HUDEP-2 (cell line): ENCODE measurements at regions not wholly inside any gene's neighbourhood (a gene's known extent, or its start where the extent isn't known, plus 50 kb on each side); places are given as distances from the start of the nearest gene placed in this dataset.
A peak's percentile ranks its signal among the peaks of the same experiment; 100 is the strongest.

Experiments
- DNase-seq, 76 experiments: peaks; one replicate each; lab custom pipeline; 2025; ENCODE audit not compliant: unreplicated experiment in 76 of 76; lab: John Stamatoyannopoulos, UW

DNA sequence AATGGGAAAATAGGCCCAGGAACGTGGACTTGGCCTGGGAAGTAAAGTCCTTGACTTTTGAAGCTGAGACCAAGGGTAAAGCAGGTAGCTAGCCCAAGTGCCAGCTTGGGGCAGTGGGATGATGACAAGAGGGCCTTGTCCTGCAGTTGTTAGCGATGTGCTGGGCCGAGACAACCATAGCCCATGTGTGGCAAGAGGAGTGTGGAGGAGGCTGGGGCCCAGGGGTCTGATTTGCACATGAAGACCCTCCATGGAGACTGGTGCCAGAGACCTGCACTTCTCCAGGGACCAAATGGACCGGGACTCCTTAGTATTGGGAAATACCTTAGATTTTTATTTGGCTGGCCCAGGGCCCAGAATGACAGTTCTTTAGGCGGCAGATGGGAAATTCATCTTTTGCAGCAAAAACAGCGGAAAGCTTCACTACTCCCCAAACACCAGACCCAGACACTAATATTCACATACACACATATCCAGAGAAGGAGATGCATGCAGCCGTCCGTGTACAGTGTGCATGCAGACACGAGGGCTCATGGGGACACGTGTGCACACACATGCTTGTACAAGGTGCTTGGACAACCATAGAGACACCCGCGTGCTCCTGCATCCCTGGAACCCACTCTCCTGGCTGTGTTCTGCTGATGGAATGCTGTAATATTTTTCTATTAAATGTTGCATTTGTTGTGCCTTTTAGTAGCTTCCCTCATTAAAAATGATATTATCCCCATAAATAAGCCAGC lies 78.1 kb upstream of the CSF3R start:
- no peak for DNase-seq

DNA sequence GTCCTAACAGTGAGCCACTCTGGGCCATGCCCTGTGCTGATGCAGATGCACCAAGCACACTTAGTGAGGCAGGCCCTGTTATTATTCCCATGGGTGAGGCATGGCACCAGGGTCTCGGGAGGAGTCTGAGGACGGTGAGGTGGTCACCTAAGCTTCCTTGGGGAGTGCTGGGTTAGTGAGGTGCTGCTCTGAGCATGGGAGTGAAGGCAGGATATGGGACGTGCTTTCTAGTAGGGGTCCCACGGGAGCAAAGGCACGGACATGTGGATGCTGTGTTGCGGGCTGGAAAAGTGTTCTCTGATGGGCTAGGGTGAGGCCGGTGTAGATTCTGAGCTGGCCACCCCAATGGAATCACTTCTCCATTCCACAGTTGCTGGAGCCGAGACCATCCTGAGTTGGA lies 77.5 kb upstream of the CSF3R start:
- no peak for DNase-seq

DNA sequence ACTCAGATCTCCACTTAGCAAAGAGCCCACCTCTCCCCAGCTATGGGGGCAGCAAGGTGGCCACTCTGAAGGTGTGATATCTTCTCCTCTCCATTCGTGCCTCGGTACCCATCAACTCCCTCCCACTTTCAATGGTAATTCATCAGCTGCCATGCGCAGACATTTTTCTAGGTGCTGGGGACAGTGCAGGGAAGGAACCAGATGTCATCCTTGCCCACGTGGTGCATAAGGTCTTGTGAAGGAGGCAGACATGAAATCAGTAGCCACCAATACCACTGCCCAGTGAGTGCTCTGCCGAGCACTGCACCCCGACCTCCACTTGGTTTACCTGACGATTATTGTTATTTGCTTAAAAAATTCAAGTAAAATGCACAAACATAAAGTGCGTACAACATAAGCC lies 76.3 kb upstream of the CSF3R start:
- no peak for DNase-seq

DNA sequence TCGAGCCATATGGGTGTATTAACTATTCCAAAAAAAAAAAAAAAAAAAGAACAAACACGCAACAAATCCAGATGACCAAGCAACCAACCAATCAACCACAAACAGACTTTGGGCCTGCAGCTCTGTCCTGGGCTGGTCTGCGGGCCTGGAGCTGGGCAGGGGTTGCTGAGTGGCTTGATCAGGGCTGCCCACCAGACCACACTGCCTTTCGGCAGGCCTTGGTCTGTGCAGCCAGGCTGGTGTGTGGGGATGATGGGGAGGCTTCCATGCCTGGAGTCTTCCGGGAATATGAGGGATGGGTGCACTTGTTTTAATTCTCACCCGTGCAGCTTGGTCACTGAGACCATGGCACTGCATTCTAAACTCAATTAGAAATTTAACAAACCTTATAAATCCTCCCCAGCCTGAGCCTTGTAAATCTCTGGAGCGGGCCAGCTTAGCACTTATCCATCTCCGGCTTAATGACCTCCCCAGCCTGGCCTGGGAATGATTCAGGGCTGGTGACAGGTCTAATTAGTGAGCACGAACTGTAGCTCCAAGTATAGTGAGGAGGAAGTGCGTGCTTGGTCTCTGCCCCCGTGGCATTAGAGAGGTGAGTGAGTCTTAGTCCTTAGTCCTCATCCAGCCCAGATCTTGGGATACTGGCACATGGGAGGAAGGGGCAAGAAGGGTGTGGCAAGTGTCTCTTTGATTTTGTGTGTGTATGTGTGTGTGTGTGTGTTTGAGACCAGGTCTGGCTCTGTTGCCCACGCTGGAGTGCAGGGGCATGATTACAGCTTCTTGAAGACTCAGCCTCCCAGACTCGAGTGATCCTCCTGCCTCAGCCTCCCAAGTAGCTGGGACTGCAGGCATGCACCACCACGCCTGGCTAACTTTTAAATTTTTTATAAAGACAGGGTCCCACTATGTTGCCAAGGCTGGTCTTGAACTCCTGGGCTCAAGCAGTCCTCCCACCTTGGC lies 74.6 kb upstream of the CSF3R start:
- DNase-seq = no peak

DNA sequence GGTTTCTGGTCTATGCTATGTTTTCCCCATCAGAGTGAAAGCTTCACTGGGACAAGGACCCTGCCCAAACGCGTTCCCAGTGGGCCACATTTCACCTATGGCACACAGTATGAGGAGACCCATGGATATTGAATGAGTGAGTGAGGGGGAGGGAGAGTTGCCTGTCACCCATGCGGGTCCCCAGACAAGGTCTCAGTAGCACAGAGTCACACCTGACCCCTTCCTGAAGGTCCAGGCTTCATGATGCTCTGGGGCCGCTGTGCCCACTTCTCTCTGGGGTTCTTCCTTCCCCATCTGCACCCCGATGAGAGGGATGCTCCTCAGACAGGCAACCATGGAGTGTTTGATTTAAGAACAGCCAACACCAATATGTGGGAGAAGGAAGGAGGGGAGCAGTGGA lies 72.3 kb upstream of the CSF3R start:
- no peak for DNase-seq

DNA sequence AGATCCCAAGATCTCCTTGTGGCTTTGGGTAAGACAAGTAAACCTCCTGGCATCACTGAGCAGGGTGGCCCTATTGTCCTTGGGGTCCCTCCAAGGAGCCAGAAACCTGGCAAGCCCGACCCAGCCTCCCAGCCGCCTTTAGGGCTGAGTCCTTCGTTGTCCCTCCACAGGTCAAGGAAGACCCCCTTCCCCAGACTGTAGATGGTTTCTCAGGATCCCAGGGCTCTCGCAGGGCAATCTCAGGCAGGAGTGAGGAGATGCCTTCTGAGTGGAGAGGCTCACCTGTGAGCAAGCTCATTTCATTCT lies 71.6 kb upstream of the CSF3R start:
- DNase-seq = no peak

DNA sequence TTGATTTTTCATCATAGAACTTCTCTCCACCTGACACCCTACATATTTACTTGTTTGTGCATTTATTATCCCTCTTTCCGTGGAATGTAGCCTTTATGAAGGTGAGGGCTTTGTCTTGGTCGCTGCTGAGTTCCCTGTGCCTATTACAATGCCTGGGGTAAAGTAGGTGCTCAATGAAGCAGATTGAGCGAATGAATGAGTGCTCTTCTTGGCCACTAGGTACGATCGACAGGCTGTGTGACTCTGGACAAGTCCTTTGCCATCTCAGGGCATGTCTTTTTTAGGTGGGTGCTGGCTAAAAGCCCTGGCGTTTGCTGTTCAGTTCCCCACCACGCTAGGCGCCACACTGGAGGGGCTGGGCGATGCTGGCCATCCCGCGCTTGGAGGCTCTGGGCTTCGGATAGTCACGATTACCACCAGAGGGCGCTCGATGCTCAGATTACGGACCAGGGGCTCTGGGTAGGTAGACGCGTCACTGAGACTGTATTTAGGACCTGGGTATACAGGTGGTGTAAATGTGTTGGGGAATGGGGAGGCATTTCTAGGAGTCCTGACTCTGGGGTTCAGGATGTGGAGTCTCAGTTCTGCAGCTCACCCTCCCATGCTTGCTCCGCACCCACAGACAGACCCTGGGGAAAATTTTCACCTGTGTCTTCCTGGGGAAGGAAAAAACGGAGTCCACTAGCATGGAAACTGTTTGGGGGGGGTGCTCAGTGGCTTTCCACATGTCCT lies 71.0 kb upstream of the CSF3R start:
- peak in 55 of 76 experiments; percentile 4 to 66 (median 30) for DNase-seq

DNA sequence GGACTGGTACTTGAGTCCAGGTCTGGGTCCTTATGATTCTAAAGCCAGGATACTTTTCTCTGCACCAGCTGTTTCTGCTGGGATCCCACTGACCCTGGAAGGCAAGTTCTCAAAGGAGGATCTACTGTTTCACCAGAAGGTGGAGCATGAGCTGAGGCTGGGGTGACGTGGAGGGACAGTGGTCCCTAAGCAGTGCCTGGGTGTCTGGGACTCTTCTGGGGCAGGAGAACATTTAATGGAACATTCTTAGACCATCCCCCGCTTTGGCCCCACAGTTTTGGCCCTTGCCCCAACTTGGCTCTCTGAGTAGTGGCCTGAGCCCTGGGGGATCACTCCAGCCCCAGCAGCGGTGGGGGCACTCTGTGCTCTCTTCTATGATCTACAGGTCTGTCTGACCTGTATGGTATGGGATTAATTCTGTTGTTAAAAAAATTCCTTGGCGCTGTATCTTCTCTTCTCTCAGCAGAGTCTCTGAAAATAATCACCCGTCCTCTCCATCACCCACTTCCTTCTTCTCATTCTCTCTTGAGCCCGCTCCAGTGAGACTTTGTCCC lies 60.3 kb upstream of the CSF3R start:
- DNase-seq = peak in 1 of 76 experiments; percentile 2

DNA sequence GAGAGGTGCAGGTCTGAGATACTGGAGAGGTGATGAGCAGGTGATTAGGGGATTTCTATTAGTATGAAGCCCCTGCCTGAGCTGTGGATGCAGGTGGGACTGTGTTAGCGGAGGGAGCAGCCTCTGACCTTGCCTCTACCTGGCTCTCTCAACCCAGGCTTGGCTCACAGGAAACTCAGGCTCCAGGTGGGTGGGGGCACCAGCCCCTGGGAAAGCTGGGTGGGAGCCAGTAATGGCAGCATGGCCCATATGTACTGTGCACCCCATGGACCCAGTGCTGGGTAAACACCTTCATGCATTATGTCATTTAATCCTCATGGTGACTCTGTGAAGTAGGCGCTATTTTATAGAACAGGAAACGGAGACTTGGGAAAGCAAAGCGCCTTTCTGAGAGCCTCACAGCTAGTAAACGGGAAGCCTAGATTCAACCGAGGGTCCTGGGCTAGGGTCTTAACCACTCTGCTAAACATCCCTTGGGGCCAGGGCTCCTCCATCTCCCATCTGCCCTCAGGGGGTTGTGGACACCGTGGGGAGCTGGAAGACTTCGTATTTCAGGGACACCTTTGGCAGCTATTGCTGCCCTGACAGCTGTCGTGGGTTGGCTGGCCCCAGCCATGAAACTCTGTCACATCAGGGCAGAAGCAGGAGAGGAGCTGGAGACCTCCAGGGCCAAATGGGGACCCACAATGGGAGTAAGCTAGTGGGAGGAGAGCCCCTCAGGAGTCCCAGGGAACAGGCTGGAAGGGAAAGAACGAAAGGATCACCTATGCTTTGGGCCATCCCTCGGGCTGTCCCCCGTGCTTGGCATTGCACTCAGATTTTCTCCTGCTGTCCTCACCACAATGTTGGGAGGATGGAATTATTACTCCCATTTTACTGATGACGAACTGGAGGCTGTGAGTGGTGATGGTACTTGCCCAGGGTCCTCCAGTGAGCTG lies 59.6 kb upstream of the CSF3R start:
- no peak for DNase-seq

DNA sequence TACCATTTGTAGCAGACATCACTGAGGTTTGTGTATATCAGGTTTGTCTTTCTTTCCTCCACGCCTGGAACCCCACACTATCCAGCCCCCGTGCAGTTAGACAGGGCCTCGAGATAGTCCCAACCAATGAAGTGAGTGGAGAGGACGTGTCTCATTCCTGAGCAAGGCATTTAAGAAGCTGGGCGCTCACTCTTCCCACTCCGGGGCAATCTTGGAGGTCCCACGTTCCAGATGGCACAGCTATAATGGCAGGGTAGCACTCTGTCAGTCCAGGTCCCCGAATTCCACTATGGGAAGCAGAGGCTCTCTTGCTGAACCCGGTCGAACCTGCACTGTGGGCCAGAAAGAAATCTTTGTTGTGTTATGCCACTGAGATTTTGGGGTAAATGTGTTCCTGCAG lies 57.3 kb upstream of the CSF3R start:
- no peak for DNase-seq

DNA sequence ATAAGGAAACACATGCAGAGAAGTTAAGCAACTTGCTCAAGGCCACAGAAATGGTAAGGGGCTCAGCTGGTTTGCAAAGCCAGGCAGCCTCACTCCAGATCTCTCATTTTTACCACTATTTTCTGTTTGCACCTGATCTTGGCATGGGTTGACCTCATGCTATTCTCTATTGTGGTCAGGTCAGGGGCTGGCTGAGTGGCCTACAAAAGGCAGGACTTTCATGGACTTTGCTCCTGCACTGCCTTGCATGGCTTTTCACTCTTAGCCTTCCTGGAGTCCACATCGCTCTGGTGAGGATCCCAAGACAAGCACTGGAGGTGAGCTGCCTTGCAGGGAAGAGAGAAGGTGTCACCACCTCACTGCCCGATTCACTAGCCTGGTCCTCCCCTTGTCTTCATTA lies 56.8 kb upstream of the CSF3R start:
- DNase-seq = no peak

DNA sequence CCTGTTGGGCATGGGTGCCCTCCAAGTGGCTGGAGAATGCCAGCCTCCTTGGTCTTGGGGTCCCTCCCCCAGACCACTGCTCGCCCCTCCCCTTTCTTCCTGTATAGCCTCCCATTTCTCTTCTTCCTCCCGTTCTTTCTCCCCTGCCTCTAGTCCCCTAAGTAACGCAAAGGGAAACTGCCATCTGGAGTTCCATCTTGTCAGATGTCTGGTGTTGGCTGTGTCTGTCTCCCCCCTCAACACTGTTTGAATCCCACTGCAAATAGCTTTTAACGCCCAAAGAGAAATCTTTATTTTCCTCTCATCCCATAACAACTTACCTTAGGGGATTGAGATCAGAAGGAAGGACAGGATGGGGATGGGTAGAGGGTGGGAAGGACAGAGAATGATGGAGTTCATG lies 55.3 kb upstream of the CSF3R start:
- DNase-seq = no peak

DNA sequence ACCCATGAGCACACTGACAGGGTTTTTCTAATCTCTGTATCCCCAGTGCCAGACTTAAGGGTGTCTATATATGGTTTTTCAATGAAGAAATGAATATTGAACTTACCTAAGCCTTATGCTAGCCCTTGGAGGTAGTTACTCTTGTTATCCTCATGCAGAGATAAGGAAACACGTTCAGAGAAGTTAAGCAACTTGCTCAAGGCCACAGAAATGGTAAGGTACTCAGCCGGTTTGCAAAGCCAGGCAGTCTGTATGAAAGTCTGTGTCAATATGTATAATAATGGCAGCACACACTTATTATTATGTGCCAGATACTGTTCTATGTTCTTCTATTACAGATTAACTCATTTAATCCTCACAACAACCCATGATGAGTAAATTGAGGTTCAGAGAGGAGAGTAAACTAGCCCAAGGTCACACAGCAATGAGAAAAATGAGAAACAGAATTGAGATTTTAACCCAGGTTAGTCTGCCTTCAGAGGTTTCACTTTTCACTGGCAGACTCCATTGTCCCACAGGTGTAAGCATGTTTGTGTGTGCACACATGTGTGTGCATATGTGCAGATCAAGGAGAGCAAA lies 54.6 kb upstream of the CSF3R start:
- no peak for DNase-seq

DNA sequence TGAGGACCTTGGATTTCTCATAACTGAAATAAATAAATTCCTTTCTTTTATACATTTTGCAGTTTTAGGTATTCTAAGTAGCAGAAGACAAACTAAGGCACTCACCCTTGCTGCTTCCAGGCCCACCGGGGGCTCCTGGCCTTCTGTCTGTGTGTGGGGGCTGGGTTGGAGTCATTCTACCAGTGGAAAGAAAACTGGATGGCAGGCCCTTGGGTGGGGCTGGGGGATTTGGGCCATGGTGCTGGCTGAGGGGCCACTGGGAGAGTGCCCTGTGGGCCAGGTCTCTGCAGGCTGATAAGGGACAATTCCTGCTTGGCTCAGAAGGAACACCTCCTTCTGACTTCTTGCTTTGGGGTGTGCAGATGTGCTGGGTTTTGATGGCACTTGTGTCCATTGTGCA lies 54.0 kb upstream of the CSF3R start:
- DNase-seq = no peak

DNA sequence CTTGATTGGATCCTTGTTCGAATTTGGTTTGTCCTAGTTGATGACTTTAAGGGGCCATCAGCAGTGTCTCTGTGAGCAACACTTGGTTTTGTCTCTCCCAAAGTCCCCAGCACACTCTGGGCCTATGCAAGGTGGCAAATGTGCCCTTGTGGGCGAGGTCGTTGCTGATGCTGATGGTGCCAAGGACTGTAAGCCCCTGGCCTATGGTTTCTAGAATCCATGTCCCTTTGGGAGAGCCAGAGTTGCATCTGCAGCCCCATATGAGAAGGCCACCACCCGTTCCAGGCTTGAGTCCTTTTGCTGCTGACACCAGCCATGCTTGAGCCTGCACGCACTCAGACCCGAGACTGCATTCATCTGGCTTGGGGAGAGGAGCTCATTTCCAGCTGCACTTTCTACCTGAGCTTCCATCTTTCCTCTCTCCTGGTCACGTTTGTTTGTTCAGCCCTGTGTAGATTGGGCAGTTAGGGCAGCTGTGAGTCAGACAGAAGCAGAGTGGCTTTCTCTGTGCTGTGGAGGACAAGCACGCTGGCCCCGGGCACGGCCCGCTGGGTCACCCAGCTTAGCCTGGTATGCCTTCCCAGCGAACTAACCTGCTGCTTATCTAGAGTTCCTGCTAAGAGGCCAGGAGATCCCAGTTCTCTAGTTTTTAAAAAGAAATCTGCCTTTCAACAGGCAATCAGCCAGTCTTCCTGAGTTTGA lies 52.1 kb upstream of the CSF3R start:
- DNase-seq = no peak

DNA sequence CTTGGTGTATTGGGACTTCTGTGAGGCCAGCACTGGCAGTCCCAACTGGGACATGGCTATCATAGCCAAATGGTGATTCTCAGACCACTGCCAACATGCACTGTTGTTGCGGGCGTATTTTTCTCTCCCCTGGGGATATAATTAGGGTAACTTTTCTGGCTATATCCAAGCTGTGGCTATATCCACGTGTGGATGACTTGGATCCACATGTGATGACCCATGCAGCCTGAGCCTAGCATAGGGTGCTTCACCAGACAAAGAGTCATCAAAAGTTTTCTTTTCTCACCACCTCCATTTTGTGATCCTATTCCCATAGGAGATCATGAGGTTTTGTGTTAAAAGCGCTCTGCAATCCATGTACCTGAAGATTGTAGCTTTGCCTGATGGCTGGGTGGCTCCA lies 51.2 kb upstream of the CSF3R start:
- DNase-seq = no peak

DNA sequence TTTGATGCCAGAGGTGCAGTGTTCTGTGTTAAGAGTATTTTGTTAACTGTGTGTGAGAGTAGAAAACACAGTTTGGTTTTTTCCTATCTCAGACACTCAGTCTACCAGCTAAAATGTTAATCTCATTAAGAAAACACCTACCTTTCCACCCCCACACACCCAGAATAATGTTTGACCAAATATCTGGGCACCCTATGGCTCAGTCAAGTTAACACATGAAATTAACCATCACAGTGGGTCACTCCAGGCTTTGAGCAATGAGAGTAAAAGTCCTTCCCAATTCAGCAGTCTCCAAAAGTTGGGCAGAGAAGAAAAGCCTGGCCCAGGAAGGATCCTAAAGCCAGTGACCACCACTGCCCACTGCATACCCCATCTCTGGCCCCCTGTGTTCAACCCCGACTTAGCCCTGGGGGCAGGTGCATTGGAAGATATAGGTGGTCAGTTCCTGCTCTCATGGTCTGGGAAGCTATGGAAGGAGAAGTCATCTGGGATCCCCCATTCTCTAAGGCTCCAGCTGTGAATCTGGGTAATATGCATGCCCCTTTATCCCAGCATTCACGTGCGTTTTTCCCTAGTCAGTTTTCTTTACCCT lies 50.2 kb upstream of the CSF3R start:
- DNase-seq = no peak
